ENCODE measurements at regions not wholly inside any gene's neighbourhood (a gene's known extent, or its start where the extent isn't known, plus 50 kb on each side); places are given as distances from the start of the nearest gene placed in this dataset.

DNA sequence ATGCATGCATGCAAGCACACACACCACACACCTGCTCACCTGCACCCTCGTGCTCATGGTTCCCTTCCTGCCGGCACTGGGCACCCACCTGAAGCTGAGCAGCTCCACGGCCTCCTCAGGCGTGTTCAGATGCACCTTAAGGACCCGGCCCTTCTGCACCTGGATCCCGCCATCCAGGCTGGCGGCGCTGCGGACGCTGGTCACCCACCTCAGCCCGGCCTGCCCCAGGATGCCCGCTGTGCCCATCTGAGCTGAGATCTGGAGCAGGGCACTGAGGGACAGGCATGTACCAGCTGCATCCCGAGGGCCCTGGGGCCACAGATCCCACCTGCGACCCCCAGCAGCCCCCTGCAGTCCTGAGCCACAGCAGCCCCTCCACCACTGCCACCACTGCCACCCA is 110.0 kb downstream of the LITAF start:
- DNase-seq = no peak

DNA sequence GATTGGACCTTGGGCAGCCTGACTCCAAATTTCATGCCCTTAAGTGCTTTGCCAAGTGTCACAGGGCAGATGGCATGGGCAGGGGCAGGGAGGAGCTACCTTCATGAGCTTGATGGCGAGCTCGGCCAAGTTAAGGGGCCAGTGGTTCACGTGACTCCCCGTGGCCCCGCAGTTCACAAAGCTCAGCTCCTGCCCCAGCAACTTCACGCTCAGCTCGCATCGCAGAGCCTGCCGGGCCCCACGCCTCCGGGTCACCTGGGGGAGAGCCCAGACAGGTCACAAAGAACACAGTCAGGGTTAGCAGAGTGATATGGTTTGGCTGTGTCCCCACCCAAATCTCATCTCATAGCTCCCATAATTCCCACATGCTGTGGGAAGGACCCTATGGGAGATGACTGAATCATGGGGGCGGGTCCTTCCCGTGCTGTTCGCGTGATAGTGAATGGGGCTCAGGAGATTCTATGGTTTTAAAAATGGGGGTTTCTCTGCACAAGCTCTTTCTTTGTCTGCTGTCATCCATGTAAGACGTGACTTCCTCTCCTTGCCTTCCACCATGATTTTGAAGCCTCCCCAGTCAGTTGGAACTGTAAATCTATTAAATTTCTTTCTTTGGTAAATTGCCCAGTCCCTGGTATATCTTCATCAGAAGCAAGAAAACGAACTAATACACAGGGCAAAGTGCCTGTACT is 108.1 kb downstream of the LITAF start:
- no peak for DNase-seq

DNA sequence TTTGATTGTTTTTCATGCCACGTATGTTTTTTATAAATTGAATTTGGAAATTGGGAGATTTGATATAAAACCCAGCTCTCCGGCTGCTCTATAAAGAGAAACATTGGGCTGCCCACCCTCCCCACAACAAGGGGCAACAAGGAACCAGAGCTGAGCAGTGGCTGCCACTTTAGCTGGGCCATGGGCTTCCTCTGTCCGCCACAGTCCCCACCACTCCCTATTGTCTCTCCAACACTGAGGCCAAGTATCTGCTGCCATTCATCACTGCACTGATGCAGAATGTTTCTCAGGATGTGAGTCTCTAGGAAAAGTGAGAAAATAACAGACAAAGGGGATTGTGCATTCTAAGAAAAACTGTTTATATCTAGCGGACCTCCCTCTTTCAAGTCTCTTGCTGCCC is 106.8 kb downstream of the LITAF start:
- no peak for DNase-seq

DNA sequence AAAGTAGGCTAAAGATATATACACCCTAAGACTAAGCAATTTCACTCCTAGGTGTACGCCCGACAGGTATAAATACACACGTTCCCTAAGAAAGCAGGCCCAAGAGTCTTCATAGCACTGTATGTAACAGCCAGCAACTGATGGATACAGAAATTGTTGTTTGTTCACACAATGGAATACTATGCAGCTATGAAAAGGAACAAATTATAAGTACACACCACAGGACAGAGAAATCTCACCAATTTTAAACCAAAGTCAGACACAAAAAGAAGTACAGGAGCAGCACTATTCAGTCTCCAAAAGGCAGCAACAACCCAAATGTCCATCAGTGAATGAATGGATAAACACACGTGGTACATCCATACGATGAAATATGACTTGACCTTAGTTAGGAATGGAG is 106.1 kb downstream of the LITAF start:
- DNase-seq = no peak

DNA sequence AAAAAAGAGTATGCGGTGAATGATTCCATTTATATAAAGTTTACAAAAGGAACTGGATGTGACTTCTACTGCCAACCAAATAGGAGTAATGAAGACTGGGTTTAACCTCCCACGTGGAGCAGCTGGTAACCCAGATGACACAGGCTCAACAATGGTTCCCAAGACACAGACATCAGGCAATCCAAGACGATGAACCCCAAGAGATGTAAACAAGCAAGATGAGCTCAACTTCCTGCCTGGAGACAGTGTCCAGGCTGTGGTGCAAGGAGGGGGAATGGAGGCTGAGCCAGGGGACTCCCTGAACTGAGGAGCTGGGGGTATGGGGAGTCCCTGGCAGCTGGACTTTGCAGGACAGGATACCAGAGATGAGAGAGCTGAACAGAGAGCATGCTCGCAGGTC is 104.7 kb downstream of the LITAF start:
- DNase-seq = no peak

DNA sequence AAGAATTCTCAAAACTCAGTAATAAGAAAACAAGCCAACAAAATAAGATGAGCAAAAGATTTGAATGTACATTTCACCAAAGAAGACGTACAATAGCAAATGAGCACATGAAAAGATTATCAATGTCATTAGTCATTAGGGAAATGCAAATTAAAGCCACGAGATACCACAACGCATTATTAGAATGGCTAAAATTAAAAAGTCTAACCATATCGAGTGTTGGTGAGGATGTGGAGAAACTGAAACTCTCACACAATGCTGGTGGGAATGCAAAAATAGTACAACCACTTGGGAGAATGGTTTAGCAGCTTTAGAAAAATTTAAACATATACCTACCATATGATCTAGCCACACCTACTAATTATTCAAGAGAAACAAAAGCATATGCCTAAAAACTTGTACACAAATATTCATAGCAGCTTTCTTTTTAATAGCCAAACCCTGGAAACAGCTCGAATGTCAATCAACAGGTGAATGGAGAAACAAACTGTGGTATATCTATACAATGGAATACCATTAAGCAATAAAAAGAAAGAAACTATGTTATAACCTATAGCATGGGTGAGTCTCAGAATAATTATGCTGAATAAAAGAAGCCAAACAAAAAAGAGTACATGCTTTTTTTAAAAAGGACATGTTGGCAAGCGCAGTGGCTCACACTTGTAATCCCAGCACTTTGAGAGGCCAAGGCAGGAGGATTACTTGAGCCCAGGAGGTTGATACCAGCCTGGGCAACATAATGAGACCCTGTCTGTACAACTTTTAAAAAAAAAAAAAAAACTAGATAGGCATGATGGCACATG is 103.6 kb downstream of the LITAF start:
- DNase-seq = no peak

DNA sequence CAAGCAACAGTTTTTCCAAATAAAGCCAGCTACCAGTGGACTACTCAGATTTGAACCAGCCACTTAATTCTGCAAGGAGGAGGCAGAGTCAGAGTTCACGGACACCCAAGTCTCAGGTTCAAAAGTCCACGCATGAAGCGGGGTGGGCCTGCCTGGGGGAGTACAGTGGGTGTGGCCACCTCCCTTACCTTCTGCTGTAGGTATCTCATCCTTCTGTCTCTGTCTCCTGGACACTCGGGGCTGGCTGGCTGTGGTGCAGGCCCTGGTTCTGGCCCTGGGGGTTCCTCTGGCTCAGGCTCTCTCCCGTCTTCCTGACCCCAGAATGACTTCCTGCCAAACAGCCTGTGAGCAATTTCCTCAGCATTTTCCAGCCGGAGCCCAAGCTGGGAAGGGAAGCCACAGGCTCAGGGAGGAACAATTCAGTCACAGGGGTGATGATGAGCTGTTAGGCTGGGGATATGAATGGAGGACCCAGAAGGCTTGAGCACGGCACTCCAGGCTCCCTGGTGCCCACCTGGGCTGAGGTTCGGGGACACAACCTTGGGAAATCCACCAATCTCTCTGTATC is 101.9 kb downstream of the LITAF start:
- no peak for DNase-seq

DNA sequence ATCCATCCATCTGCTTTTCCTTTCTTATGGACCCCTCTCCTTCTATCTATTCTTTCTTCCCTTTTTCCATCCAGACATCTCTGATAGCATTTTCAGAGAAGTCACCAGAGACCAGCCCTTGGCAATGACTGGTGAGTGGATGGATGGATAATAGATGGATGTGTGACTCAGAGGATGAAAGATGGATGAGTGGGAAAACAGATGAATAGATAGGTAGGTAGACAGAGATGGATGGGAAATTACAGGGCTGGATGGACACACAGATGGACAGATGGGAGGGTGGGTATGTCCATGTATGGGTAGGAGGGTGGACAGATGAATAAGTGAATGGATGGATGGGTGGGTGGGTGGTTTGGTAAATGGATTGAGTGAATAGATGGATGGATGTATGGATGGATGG is 101.0 kb downstream of the LITAF start:
- no peak for DNase-seq

DNA sequence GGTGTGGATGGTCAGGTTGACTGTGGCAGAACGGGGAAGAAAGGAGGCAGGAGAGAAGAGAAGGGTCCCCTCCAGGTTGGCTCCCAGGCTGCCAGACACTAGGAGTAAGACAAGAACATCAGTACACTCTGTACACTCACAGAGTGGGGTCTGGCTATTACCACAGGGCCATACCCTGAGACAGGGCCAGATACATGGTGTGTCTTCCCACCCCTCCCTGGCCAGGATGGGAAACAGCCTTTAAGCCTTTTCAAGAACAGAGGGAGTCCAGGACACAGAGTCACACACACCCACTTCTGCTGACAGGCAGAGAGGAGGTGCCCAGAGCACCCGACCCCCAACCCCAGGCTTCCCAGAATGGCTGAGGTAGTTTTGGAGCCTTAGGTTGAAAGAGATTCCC is 99.4 kb downstream of the LITAF start:
- no peak for DNase-seq

DNA sequence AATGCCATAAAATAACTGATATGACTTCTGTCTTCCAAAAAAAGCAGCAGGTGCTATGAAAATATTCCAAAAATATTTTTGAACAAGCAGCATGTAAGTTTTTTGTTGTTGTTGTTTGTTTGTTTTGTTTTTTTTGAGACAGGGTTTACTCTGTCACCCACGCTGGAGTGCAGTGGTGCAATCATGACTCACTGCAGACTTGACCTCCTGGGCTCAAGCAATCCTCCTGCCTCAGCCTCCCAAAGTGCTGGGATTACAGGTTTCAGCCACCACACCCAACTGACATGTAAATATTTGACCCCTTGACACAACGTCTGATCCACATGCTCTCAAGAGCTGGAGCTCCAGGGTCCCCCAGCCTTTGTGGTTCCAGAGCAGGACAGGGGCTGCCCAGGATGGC is 98.4 kb downstream of the LITAF start:
- no peak for DNase-seq

DNA sequence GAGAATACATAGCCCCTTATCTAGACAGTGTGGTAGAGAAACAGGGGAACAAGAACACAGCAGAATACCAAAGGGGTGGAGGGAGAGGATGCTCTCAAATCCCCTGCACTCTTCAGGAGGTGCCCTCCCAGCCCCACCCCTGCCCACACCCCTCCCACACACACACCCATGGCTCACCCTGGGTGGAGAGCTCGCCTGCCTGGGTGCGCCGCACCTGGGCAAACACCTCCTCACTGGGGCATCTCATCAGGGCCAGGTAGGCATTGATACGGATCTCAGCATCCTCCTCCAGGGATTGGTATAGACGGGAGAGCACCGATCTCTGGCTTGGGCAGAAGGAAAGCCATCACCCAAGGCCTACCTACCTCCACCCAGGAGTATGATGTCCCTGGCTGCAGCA is 95.2 kb downstream of the LITAF start:
- DNase-seq = no peak

DNA sequence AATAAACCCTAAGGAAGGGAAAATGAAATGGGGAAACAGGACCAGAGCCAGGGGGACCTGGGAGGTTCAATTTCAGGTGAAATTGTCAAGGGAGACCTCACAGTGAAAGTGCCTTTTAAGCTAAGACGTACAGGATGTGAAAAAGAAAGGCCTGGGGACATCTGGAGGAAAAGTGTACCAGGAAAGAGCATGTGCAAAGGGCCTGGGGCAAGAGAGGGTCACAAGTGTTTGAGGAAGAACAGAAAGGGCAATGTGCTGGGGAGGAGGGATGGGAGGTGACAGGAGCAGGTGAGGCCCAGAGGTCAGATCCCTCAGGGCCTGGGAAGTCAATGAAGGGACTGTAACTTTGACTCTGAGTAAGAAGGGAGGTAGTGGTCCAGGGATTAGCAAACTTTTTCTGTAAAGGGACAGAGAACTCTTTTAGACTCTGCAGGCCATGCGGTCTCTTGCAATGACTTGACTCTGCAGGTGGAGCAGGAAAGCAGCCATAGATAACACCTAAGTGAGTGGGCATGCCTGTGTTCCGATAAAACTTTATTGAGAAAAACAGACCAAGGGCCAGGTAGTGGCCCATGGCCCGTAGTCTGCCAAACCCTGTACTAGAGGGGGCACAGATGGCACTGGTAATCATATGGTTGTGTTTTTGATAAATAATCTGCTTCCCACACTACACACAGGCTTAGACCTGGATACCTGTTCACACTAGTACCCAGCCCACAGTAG is 93.8 kb downstream of the LITAF start:
- DNase-seq = no peak

DNA sequence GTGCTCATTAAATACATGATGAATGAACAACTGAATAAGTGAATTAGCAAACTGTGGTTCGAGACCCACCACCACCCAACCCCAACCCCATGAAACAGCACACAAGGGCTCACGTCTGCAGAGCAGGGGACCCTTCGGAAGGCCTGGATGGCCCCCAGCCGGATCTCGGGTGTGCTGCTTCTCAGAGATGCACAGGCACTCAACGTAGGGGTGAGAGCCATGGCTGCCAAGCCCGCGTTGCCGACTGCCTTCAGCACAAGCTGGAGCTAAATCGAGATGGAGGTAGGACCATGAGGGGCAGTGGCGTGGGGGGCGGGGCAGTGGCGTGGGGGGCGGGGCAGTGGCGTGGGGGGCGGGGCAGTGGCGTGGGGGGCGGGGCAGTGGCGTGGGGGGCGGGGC is 93.2 kb downstream of the LITAF start:
- DNase-seq = no peak

DNA sequence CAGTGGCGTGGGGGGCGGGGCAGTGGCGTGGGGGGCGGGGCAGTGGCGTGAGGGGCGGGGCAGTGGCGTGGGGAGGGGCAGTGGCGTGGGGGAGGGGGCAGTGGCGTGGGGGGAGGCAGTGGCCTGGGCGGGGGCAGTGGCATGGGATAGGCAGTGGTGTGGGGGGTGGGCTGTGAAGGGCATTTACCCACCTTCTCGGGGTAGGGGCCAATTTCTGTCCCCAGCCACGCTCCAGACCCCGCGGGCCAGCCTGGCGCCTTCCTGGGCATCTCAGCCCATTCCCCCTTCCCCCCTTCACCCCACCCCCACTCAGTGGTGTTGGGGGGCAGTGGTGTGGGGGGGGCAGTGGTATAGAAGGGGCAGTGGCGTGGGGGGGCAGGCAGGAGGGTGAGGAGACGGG is 92.7 kb downstream of the LITAF start:
- no peak for DNase-seq

DNA sequence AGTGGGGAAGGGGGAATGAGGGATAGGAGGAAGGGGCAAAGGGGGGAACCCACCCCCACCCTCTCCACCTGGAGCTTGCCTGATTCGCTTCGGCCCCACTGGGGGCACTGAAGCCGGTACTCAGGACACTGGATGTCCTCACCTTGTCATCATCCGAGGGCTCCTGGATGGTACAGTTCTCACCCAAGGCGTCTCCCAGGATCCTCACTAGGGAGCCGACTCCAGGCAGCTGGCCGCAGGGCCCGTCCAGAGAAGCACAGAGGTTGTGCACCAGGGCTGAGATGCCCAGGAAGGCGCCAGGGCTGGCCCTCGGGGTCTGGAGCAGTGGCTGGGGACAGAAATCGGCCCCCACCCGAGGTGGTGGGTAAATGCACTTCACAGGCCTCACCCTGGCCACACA is 92.3 kb downstream of the LITAF start:
- no peak for DNase-seq

DNA sequence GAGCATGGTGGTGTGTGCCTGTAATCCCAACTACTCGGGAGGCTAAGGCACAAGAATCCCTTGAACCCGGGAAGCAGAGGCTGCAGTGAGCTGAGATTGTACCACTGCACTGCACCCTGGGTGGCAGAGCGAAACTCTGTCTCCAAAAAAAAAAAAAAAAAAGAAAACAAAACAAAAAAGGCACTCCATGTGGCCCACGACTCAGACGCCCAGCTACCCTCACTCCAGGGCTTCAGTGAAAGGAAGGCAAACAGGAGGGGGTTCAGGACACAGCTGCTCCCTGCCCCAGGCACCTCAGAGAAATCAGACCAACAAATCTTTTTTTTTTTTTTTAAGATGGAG is 91.7 kb downstream of the LITAF start:
- DNase-seq = no peak
